Mammary epithelial cell (primary cell): ENCODE measurements at regions not wholly inside any gene's neighbourhood (a gene's known extent, or its start where the extent isn't known, plus 50 kb on each side); places are given as distances from the start of the nearest gene placed in this dataset.
A peak's percentile ranks its signal among the peaks of the same experiment; 100 is the strongest.

Source experiments
- CTCF ChIP-seq, 2 donors: IDR thresholded peaks in 1 of 2; conservative IDR thresholded peaks in 1 of 2; 2 replicates each; pipeline ENCODE4 v1.5.1; 2011 to 2012; ENCODE audit warnings: inconsistent platforms in 2 of 2, low read length in 2 of 2, mild to moderate bottlenecking in 2 of 2, control low read depth in 1 of 2, low read depth in 1 of 2; ENCODE audit not compliant: insufficient read depth in 1 of 2; ENCODE audit errors: extremely low read depth in 1 of 2
- EZH2 ChIP-seq: IDR thresholded peaks from 2 replicates; pipeline ENCODE4 v1.6.1; 2012; ENCODE audit warnings: low read length, inconsistent platforms, borderline replicate concordance

- TF ChIP-seq CTCF (conservative IDR thresholded peaks at IDR 0.05 in 1 of 2, IDR thresholded peaks at IDR 0.05 in 1 of 2; ENCODE audit: extremely low read depth in 1 of 2, insufficient read depth in 1 of 2, low read depth in 1 of 2, low read length in 2 of 2) (peak; percentile 14 to 16), EZH2 (no peak)
Observed at GRCh38 chr2:67002618-67003371, 394.3 kb upstream of the ETAA1 start.
